ENCODE measurements at regions not wholly inside any gene's neighbourhood (a gene's known extent, or its start where the extent isn't known, plus 50 kb on each side); places are given as distances from the start of the nearest gene placed in this dataset.

- TF ChIP-seq POLR2A (IDR thresholded peaks at IDR 0.05) (no peak), CTCF (IDR thresholded peaks at IDR 0.05) (no peak)
Measured at GRCh38 chr6:160882006-160882405, 109.6 kb upstream of the MAP3K4 start.
